Stimulated activated effector memory CD8-positive, alpha-beta T cell treated with anti-CD3 and anti-CD28 coated beads, Interleukin-12 subunit alpha, Interleukin-12 subunit beta, amount 100 ng/mL, for 72 hours (primary cell): ENCODE measurements at regions not wholly inside any gene's neighbourhood (a gene's known extent, or its start where the extent isn't known, plus 50 kb on each side); places are given as distances from the start of the nearest gene placed in this dataset.
A peak's percentile ranks its signal among the peaks of the same experiment; 100 is the strongest.

Experiments
- ATAC-seq: fragments of 150-1000 bp; cut with Tn5 transposase; 2 replicates; pipeline ENCODE4 v1.10.0; 2021
- DNase-seq, 2 donors: peaks; one replicate each; pipeline ENCODE4 v3.0.0; 2021 to 2022; ENCODE audit warnings: low spot score in 2 of 2
- H3K27ac Mint-ChIP-seq: one replicate; pipeline ENCODE4 v1.8.0; 2022; ENCODE audit warnings: mild to moderate bottlenecking, mixed read lengths
- H3K36me3 Mint-ChIP-seq: one replicate; pipeline ENCODE4 v1.8.0; 2022; ENCODE audit warnings: mild to moderate bottlenecking, mixed read lengths
- H3K4me1 Mint-ChIP-seq: one replicate; pipeline ENCODE4 v1.8.0; 2022; ENCODE audit warnings: mixed read lengths
- H3K4me3 Mint-ChIP-seq: one replicate; pipeline ENCODE4 v1.8.0; 2022; ENCODE audit warnings: mild to moderate bottlenecking, mixed read lengths
- H3K9me3 Mint-ChIP-seq: one replicate; pipeline ENCODE4 v1.8.0; 2022; ENCODE audit warnings: mixed read lengths

DNA sequence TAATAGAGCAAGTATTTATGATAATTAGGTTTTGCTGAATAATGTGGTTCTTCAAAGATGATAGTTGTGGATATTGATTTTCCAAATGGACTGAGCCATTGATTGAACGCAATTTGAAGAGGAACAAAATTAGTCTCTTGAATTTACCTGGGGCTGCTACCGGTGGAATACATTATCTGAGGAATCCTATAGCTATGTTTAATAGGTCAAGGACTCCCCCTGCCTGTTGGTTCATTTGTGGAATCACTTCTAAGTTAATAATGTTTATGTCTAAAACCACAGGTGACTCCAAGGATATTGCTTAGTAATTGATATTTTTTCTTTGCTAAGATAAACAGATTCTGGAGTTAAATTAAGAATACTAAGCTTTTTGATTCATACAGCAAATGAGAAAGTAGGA lies 576.0 kb upstream of the PABPC4L start:
- no peaks in the 10 kb centered on the region for H3K36me3 Mint-ChIP-seq
- no peak for DNase-seq
- ATAC-seq = no peak
- peaks cover 14% of the 10 kb centered on the region for H3K9me3 Mint-ChIP-seq
- H3K4me3 Mint-ChIP-seq = no peak overlapping the region
- H3K27ac Mint-ChIP-seq = no peak overlapping the region
- no peaks in the 10 kb centered on the region for H3K4me1 Mint-ChIP-seq

DNA sequence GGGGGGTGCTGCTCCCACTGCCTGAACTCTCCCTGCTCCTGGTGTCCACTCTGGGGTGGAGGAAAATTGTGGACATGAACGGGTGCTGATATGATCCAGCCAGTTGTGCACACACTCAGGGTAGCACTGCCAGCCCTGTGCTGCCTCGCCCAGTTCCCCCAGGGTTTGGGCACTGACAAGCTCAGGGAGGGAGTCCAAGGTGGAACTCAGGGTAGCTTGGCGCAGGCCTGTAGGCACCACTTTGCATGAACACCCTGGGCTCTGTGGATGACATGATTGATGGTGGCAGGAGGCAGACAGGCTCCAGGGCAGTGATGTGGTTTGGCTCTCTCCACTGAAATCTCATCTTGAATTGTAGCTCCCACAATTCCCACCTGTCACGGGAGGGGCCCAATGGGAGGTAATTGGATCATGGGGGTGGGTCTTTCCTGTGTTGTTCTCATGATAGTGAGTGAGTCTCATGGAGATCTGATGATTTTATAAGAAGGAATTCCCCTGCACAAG lies 572.0 kb upstream of the PABPC4L start:
- H3K4me3 Mint-ChIP-seq = no peak overlapping the region
- ATAC-seq (peak; percentile 31), DNase-seq (no peak)
- no peaks in the 10 kb centered on the region for H3K4me1 Mint-ChIP-seq
- H3K36me3 Mint-ChIP-seq = no peaks in the 10 kb centered on the region
- peaks cover 8% of the 10 kb centered on the region for H3K9me3 Mint-ChIP-seq
- H3K27ac Mint-ChIP-seq = no peak overlapping the region

GRCh38 chr4:134762053-134762452 lies 560.5 kb upstream of the PABPC4L start:
- no peak for ATAC-seq
- Mint-ChIP-seq H3K9me3 (peaks cover 6% of the 10 kb centered on the region), H3K27ac (no peak overlapping the region), H3K4me3 (no peak overlapping the region), H3K36me3 (no peaks in the 10 kb centered on the region), H3K4me1 (no peaks in the 10 kb centered on the region)
- DNase-seq = no peak

- H3K9me3 Mint-ChIP-seq = peaks cover 7% of the 10 kb centered on the region
- H3K4me3 Mint-ChIP-seq = no peak overlapping the region
- ATAC-seq = no peak
- H3K36me3 Mint-ChIP-seq = no peaks in the 10 kb centered on the region
- no peak for DNase-seq
- H3K27ac Mint-ChIP-seq = no peak overlapping the region
- H3K4me1 Mint-ChIP-seq = no peaks in the 10 kb centered on the region
These were observed 554.8 kb upstream of the PABPC4L start for GRCh38 chr4:134756421-134756820.

DNA sequence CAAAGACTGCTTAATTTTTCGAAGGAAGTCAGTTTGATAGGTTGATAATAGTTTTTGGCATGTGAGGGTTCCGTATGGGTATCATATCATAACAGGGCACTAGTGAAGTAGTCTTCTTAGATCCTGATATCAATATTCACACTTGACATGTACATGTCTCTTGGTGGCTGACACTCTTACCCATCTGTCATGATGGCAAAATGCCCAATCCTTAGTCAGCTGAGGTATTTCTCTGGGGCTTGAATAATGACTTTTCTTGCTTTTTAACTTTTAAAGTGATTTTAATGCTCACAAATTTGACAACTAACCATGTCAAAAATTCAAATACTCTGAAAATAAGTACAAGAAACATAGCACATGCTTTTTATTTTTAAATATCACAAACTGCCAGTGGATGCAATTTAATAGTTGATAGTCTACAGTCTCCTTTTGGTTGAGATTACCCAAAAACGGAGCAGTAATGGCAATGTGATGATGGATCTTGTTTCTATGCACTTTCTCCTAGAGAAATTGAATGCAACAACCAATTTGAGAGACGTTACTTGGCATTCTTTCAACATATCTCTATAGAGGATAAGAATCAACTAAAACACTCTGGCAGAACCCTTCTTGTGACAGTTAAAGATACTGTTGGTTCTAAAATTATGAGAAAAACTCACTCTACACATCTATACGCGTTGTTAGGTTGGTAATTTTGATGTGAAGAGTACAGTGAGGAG lies 552.9 kb upstream of the PABPC4L start:
- Mint-ChIP-seq H3K27ac (no peak overlapping the region), H3K9me3 (peaks cover 8% of the 10 kb centered on the region), H3K4me3 (no peak overlapping the region), H3K36me3 (no peaks in the 10 kb centered on the region), H3K4me1 (no peaks in the 10 kb centered on the region)
- ATAC-seq (no peak), DNase-seq (no peak)

GRCh38 chr4:134753390-134753789 lies 551.8 kb upstream of the PABPC4L start:
- H3K4me1 Mint-ChIP-seq = no peaks in the 10 kb centered on the region
- no peak overlapping the region for H3K27ac Mint-ChIP-seq
- ATAC-seq = no peak
- H3K36me3 Mint-ChIP-seq = no peaks in the 10 kb centered on the region
- no peak overlapping the region for H3K4me3 Mint-ChIP-seq
- peaks cover 8% of the 10 kb centered on the region for H3K9me3 Mint-ChIP-seq
- DNase-seq = no peak

DNA sequence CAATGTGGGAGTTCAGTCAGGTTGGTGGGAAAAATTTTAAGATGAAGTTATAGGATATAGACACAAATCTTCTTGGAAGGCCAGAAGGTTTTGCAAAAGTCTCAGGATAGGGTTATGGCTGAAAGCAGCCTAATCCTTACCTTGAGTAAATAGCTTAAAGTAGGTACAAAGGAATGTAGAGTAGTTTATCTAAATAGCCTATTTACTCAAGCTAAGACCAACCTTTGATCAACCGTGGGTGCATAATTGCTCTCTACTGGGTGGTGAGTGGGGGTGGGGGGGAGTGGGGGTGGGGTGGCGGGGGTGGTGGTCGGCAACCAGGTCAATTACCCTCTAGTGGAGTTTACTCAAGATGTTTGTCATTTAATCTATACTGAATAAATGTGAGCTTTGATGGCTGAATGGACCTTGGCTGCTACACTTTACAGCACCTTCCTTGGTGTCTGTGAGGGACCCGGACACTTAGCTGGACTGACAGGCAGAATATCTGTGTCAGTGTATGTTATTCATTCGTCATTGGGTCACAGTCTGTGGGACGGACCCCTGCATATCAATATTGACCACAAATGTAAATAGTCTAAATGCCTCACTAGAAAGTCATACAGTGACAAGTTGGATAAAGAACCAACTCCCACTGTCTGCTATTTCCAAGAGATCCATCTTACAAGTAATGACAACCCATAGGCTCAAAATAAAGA lies 545.7 kb upstream of the PABPC4L start:
- ATAC-seq (no peak), DNase-seq (no peak)
- peaks cover 10% of the 10 kb centered on the region for H3K9me3 Mint-ChIP-seq
- no peaks in the 10 kb centered on the region for H3K4me1 Mint-ChIP-seq
- H3K36me3 Mint-ChIP-seq = no peaks in the 10 kb centered on the region
- H3K4me3 Mint-ChIP-seq = no peak overlapping the region
- H3K27ac Mint-ChIP-seq = no peak overlapping the region

GRCh38 chr4:134740290-134740689 lies 538.7 kb upstream of the PABPC4L start:
- Mint-ChIP-seq H3K4me1 (no peaks in the 10 kb centered on the region), H3K36me3 (no peaks in the 10 kb centered on the region), H3K4me3 (no peak overlapping the region), H3K9me3 (peaks cover 2% of the 10 kb centered on the region), H3K27ac (no peak overlapping the region)
- no peak for ATAC-seq
- DNase-seq = no peak

GRCh38 chr4:134735901-134736300 lies 534.3 kb upstream of the PABPC4L start:
- H3K9me3 Mint-ChIP-seq = peaks cover 13% of the 10 kb centered on the region
- no peak overlapping the region for H3K4me3 Mint-ChIP-seq
- DNase-seq (no peak), ATAC-seq (no peak)
- no peaks in the 10 kb centered on the region for H3K36me3 Mint-ChIP-seq
- H3K4me1 Mint-ChIP-seq = no peaks in the 10 kb centered on the region
- no peak overlapping the region for H3K27ac Mint-ChIP-seq

DNA sequence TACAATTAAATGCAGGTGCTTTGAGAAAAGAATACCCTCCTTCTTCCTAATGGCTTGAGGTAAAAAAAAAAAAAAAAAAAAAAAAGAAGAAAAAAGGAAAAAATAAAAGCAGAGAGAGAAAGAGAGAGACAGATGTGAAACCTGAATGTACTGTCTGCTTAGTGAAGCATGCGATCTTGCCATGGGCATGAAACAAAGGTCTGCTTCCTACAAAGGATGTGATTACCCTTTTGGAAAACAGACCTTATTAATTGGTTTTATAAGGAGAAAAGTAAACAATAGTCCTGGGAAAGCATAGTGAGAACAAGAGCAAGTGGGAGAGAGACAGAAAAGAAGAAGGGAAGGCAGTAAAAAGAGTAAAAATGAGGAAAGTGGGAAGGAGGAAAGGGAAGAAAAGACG lies 526.1 kb upstream of the PABPC4L start:
- ATAC-seq (no peak), DNase-seq (no peak)
- H3K36me3 Mint-ChIP-seq = no peaks in the 10 kb centered on the region
- H3K9me3 Mint-ChIP-seq = peaks cover 24% of the 10 kb centered on the region
- H3K27ac Mint-ChIP-seq = no peak overlapping the region
- H3K4me3 Mint-ChIP-seq = no peak overlapping the region
- no peaks in the 10 kb centered on the region for H3K4me1 Mint-ChIP-seq

DNA sequence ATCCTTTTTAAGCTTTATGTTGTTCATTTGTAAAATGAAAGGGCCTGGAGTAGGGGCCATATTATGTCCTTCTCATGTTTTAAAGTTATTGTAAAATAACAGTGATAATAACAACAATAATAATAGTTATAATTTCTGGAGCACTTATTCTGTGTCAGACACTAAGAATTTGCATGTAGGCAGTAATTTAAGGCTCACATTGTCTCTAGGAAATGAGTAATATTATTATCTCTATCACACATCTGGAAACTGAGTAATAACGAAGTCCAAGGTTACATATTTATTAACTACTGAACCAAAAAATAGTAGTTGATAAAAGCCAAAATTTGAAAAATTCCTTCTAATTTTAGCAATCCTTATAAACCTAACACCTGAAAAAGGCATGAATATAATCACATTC lies 520.7 kb upstream of the PABPC4L start:
- peaks cover 14% of the 10 kb centered on the region for H3K9me3 Mint-ChIP-seq
- no peaks in the 10 kb centered on the region for H3K36me3 Mint-ChIP-seq
- H3K4me3 Mint-ChIP-seq = no peak overlapping the region
- DNase-seq (no peak), ATAC-seq (no peak)
- no peaks in the 10 kb centered on the region for H3K4me1 Mint-ChIP-seq
- H3K27ac Mint-ChIP-seq = no peak overlapping the region

- Mint-ChIP-seq H3K4me3 (no peak overlapping the region), H3K9me3 (peaks cover 11% of the 10 kb centered on the region), H3K27ac (no peak overlapping the region), H3K36me3 (no peaks in the 10 kb centered on the region), H3K4me1 (no peaks in the 10 kb centered on the region)
- DNase-seq (no peak), ATAC-seq (no peak)
These were observed 518.4 kb upstream of the PABPC4L start for GRCh38 chr4:134720030-134720429.

DNA sequence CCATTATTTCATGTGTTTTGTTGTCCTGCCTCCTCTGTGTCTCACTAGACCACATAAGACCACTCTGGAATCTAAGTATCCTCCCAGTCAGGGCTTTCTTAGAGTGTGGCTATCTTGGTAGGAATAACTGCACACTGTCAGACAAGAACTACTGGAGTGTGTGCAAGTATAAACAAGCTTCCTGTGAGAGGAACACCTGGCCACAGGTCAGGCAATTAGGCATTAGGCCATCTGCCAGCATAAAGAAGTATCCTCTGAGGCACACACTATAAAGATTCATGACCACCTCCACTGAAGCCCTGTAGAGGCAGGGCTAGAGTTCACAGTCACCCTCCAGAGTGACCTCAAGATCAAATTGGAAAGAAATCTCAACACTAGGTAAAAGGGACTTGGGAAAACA lies 507.0 kb upstream of the PABPC4L start:
- no peaks in the 10 kb centered on the region for H3K4me1 Mint-ChIP-seq
- DNase-seq = no peak
- no peak overlapping the region for H3K27ac Mint-ChIP-seq
- no peak overlapping the region for H3K4me3 Mint-ChIP-seq
- ATAC-seq = no peak
- H3K36me3 Mint-ChIP-seq = no peaks in the 10 kb centered on the region
- H3K9me3 Mint-ChIP-seq = peaks cover 13% of the 10 kb centered on the region

DNA sequence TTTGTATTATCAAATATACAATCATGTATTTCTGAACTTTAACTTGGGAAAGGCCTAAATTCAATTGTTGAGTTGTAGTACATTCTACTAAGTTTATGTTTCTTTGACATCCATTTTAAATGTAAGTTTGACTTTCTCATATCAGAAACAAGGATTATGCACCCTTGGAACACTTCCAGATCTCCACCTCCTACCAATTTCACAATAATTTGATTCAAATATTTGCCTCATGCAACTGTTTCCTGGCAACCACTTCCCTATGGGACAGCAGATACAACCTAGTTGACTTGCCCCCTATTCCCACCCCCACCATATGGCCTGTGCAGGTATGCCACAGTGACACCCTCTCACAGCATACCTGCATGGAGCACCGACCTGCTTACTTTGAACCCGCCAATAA lies 506.4 kb upstream of the PABPC4L start:
- Mint-ChIP-seq H3K9me3 (peaks cover 10% of the 10 kb centered on the region), H3K36me3 (no peaks in the 10 kb centered on the region), H3K27ac (no peak overlapping the region), H3K4me1 (no peaks in the 10 kb centered on the region), H3K4me3 (no peak overlapping the region)
- ATAC-seq (no peak), DNase-seq (no peak)

GRCh38 chr4:134702374-134702773 lies 500.8 kb upstream of the PABPC4L start:
- DNase-seq (no peak), ATAC-seq (no peak)
- Mint-ChIP-seq H3K36me3 (no peaks in the 10 kb centered on the region), H3K27ac (no peak overlapping the region), H3K9me3 (peaks cover 14% of the 10 kb centered on the region), H3K4me1 (no peaks in the 10 kb centered on the region), H3K4me3 (no peak overlapping the region)

DNA sequence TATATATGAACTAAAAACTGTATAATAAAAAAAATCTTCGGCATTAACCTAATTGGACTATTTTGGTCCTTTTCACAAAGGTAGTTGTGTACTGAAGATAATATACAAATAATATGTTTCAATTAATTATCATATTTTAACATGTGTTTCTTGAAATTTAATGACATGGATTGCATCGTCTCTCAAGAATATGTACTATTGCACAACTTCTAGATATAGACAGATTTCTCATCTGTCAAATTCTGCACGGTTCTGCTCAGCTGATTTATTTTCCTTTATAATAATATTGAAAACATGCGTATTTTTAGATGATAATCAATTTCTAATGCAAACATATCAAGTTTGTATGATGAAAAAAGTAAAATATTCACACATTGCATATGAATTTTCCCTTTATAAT lies 498.7 kb upstream of the PABPC4L start:
- H3K27ac Mint-ChIP-seq = no peak overlapping the region
- no peaks in the 10 kb centered on the region for H3K36me3 Mint-ChIP-seq
- H3K4me1 Mint-ChIP-seq = no peaks in the 10 kb centered on the region
- H3K9me3 Mint-ChIP-seq = peaks cover 14% of the 10 kb centered on the region
- DNase-seq (no peak), ATAC-seq (no peak)
- no peak overlapping the region for H3K4me3 Mint-ChIP-seq
